ENCODE measurements at regions not wholly inside any gene's neighbourhood (a gene's known extent, or its start where the extent isn't known, plus 50 kb on each side); places are given as distances from the start of the nearest gene placed in this dataset. TPM values are rescaled to one million over a fixed set of nuclear protein-coding genes. Genes with fewer than 3 reads are reported as not detected.

- no peak overlapping the region for H3K4me2 ChIP-seq (replicated peaks; ENCODE audit: low read depth, low read length, poor library complexity, severe bottlenecking)
- ChIA-PET POLR2A (no interaction called here), CTCF (no interaction called here)
- Mint-ChIP-seq H3K4me1 (no peaks in the 10 kb centered on the region), H3K4me3 (no peak overlapping the region), H3K9me3 (ENCODE audit: insufficient read depth) (no peaks in the 10 kb centered on the region), H3K27ac (no peak overlapping the region), H3K27me3 (no peaks in the 10 kb centered on the region)
- no peaks in the 10 kb centered on the region for H3K36me3 ChIP-seq (replicated peaks in 1 of 2; ENCODE audit: control extremely low read depth in 1 of 2, control insufficient read depth in 1 of 2, extremely low read depth in 1 of 2, insufficient read depth in 2 of 2, low read length in 1 of 2)
- H3K9ac ChIP-seq (ENCODE audit: low read length): no peak overlapping the region
- H3K79me2 ChIP-seq (ENCODE audit: control insufficient read depth, insufficient read depth, low read length): no peaks in the 10 kb centered on the region
- H3K4me1 ChIP-seq (ENCODE audit: control insufficient read depth in 2 of 2, insufficient read depth in 2 of 2, low read length in 2 of 2): no peaks in the 10 kb centered on the region
- no peaks in the 10 kb centered on the region for H3K27me3 ChIP-seq (replicated peaks in 1 of 4; ENCODE audit: control extremely low read depth in 1 of 4, control insufficient read depth in 3 of 4, insufficient read depth in 4 of 4, low read length in 3 of 4)
- no peak for ATAC-seq (ENCODE audit: low read depth)
- no peak overlapping the region for H3K4me3 ChIP-seq (ENCODE audit: control extremely low read depth in 1 of 5, extremely low read depth in 1 of 5, insufficient read depth in 1 of 5, low read depth in 2 of 5, low read length in 4 of 5)
- no peaks in the 10 kb centered on the region for H4K20me1 ChIP-seq (ENCODE audit: control insufficient read depth, insufficient read depth, low read length, poor library complexity, severe bottlenecking)
- no peak for DNase-seq
- H3K9me3 ChIP-seq (ENCODE audit: control extremely low read depth in 1 of 3, control insufficient read depth in 2 of 3, insufficient read depth in 1 of 3, low read length in 2 of 3): no peaks in the 10 kb centered on the region
- H3K27ac ChIP-seq (ENCODE audit: low read length in 2 of 2): no peak overlapping the region
- no peak for TF ChIP-seq EZH2 (IDR thresholded peaks at IDR 0.05; ENCODE audit: borderline replicate concordance, insufficient read depth, low read depth, low read length, poor library complexity, severe bottlenecking)
- intact Hi-C loops (cut with micrococcal nuclease): no loop called here
- 75% methylated on average over 1 of the region's 1 CpG for WGBS (ENCODE audit: insufficient coverage)
- no peak overlapping the region for H2AFZ ChIP-seq (ENCODE audit: insufficient read depth, low read depth, low read length, poor library complexity, severe bottlenecking)
These were observed 60.5 kb upstream of the ADAMTS3 start for GRCh38 chr4:72629540-72629939.

DNA sequence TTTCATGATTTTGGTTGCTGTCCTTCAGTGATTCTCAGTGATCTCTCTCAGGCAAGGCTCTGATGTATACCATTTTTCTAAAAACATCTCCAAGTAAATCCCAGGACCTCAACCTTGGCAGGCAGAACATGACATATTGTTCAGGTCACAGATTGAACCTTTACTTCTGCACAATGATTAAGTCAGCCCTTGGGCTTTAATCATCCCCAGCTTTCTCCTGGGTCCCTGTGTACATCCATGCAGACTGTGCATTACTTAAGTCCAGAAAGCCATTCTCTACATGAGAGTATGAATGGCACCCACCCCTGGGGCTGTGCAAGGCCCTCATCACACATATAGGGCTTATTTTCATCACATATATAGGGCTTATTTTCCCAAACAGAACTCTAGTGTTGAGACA, 58.7 kb upstream of the ADAMTS3 start:
- no peaks in the 10 kb centered on the region for H3K9me3 ChIP-seq (ENCODE audit: control extremely low read depth in 1 of 3, control insufficient read depth in 2 of 3, insufficient read depth in 1 of 3, low read length in 2 of 3)
- no peak overlapping the region for H3K4me2 ChIP-seq (replicated peaks; ENCODE audit: low read depth, low read length, poor library complexity, severe bottlenecking)
- H3K27me3 ChIP-seq (replicated peaks in 1 of 4; ENCODE audit: control extremely low read depth in 1 of 4, control insufficient read depth in 3 of 4, insufficient read depth in 4 of 4, low read length in 3 of 4): no peaks in the 10 kb centered on the region
- no peak for DNase-seq
- Mint-ChIP-seq H3K27me3 (no peaks in the 10 kb centered on the region), H3K27ac (no peak overlapping the region), H3K9me3 (ENCODE audit: insufficient read depth) (no peaks in the 10 kb centered on the region), H3K4me1 (no peaks in the 10 kb centered on the region), H3K4me3 (no peak overlapping the region)
- H3K4me1 ChIP-seq (ENCODE audit: control insufficient read depth in 2 of 2, insufficient read depth in 2 of 2, low read length in 2 of 2): no peaks in the 10 kb centered on the region
- H3K79me2 ChIP-seq (ENCODE audit: control insufficient read depth, insufficient read depth, low read length): no peaks in the 10 kb centered on the region
- CTCF ChIA-PET: no interaction called here
- POLR2A ChIA-PET: no interaction called here
- no peak for TF ChIP-seq EZH2 (IDR thresholded peaks at IDR 0.05; ENCODE audit: borderline replicate concordance, insufficient read depth, low read depth, low read length, poor library complexity, severe bottlenecking)
- TF ChIP-seq, protein P1, sequence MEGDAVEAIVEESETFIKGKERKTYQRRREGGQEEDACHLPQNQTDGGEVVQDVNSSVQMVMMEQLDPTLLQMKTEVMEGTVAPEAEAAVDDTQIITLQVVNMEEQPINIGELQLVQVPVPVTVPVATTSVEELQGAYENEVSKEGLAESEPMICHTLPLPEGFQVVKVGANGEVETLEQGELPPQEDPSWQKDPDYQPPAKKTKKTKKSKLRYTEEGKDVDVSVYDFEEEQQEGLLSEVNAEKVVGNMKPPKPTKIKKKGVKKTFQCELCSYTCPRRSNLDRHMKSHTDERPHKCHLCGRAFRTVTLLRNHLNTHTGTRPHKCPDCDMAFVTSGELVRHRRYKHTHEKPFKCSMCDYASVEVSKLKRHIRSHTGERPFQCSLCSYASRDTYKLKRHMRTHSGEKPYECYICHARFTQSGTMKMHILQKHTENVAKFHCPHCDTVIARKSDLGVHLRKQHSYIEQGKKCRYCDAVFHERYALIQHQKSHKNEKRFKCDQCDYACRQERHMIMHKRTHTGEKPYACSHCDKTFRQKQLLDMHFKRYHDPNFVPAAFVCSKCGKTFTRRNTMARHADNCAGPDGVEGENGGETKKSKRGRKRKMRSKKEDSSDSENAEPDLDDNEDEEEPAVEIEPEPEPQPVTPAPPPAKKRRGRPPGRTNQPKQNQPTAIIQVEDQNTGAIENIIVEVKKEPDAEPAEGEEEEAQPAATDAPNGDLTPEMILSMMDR (IDR thresholded peaks at IDR 0.05): no peak
- no peak for ATAC-seq (ENCODE audit: low read depth)
- no peak overlapping the region for H3K4me3 ChIP-seq (ENCODE audit: control extremely low read depth in 1 of 5, extremely low read depth in 1 of 5, insufficient read depth in 1 of 5, low read depth in 2 of 5, low read length in 4 of 5)
- no peak overlapping the region for H2AFZ ChIP-seq (ENCODE audit: insufficient read depth, low read depth, low read length, poor library complexity, severe bottlenecking)
- no peak overlapping the region for H3K27ac ChIP-seq (ENCODE audit: low read length in 2 of 2)
- H4K20me1 ChIP-seq (ENCODE audit: control insufficient read depth, insufficient read depth, low read length, poor library complexity, severe bottlenecking): no peaks in the 10 kb centered on the region
- intact Hi-C loops (cut with micrococcal nuclease): no loop called here
- H3K36me3 ChIP-seq (replicated peaks in 1 of 2; ENCODE audit: control extremely low read depth in 1 of 2, control insufficient read depth in 1 of 2, extremely low read depth in 1 of 2, insufficient read depth in 2 of 2, low read length in 1 of 2): no peaks in the 10 kb centered on the region
- no peak overlapping the region for H3K9ac ChIP-seq (ENCODE audit: low read length)

Small RNA genes lying in the stretch of these regions (small RNA-seq; reads per million reads assigned to genes)
- gene RNU4ATAC9P (ENCODE audit: insufficient read length, low read depth, low replicate concordance): not detected
